HepG2 (cell line): ENCODE measurements at regions not wholly inside any gene's neighbourhood (a gene's known extent, or its start where the extent isn't known, plus 50 kb on each side); places are given as distances from the start of the nearest gene placed in this dataset.

Source experiments
- ATAC-seq: fragments of 200-7000 bp; cut with Tn5 transposase; 3 replicates; pipeline ENCODE4 v1.9.1; 2020; ENCODE audit warnings: mild to moderate bottlenecking, moderate library complexity
- BruUV-seq: library from RNA; stranded (reverse); fragments of 400-500 nt; replicated peaks from 2 replicates; lab custom pipeline; 2021; lab: Mats Ljungman, UMichigan
- CTCF ChIA-PET: fragments of 300-600 bp; formaldehyde crosslinking; extraction: SDS; loops from one replicate; lab custom pipeline; 2021; ENCODE audit warnings: low total read pairs, inconsistent platforms, low intra/inter-chr PET ratio; lab: Yijun Ruan, JAX
- POLR2A ChIA-PET: fragments of 350-600 bp; sonication (Branson Sonifier 250); formaldehyde crosslinking; loops from one replicate; lab custom pipeline; 2020; ENCODE audit warnings: antibody characterized with exemption, inconsistent platforms; lab: Yijun Ruan, JAX
- DNase-seq: peaks from one replicate; pipeline ENCODE4 v3.0.0-alpha.2; 2015; ENCODE audit warnings: low spot score
- FAIRE-seq: peaks from 3 replicates; lab custom pipeline; 2011; peaks lifted over from hg19 to GRCh38; lab: Jason Lieb, UNC
- H2AFZ ChIP-seq: one replicate; pipeline ENCODE4 v1.6.1; 2011; ENCODE audit warnings: low read length, inconsistent platforms
- H3K27ac ChIP-seq: fragments of 300-600 bp; 3 replicates; pipeline ENCODE4 v1.8.0; 2011; ENCODE audit warnings: mixed run types, mild to moderate bottlenecking, mixed read lengths, low read length, inconsistent platforms; ENCODE audit not compliant: insufficient read depth; ENCODE audit errors: extremely low read length
- H3K27me3 ChIP-seq, 2 experiments: fragments of 200-600 bp in 1 of 2; 2 replicates in 1 of 2; 3 replicates in 1 of 2; pipeline versions ENCODE4 v1.6.0 to v1.8.0; 2011; ENCODE audit warnings: low read length in 2 of 2, mild to moderate bottlenecking in 2 of 2, moderate library complexity in 2 of 2, inconsistent platforms in 1 of 2; ENCODE audit not compliant: insufficient read depth in 2 of 2, control insufficient read depth in 1 of 2
- H3K36me3 ChIP-seq, 2 experiments: fragments of 200-600 bp in 1 of 2; replicated peaks in 1 of 2; 2 replicates in 1 of 2; 3 replicates in 1 of 2; pipeline versions ENCODE4 v1.5.1 to v1.8.0; 2011; ENCODE audit warnings: low read length in 2 of 2, inconsistent platforms in 1 of 2; ENCODE audit not compliant: insufficient read depth in 2 of 2, control insufficient read depth in 1 of 2
- H3K4me1 ChIP-seq: 2 replicates; pipeline ENCODE4 v1.5.1; 2012; ENCODE audit warnings: low read length, inconsistent platforms; ENCODE audit not compliant: insufficient read depth
- H3K4me2 ChIP-seq: 2 replicates; pipeline ENCODE4 v1.6.0; 2011; ENCODE audit warnings: low read depth, low read length, inconsistent platforms
- H3K4me3 ChIP-seq, 3 experiments: fragments of 200-600 bp in 1 of 3; sonication (generic), shearing (Covaris generic) in 1 of 3; replicated peaks in 1 of 3; 2 replicates each; pipeline ENCODE4 v1.5.1; 2011 to 2016; ENCODE audit warnings: low read length in 3 of 3, inconsistent platforms in 2 of 3, low read depth in 2 of 3, mild to moderate bottlenecking in 2 of 3, control low read depth in 1 of 3, mixed read lengths in 1 of 3; ENCODE audit not compliant: insufficient read depth in 1 of 3
- H3K79me2 ChIP-seq: one replicate; pipeline ENCODE4 v1.6.1; 2011; ENCODE audit warnings: low read length, inconsistent platforms; ENCODE audit not compliant: insufficient read depth
- H3K9ac ChIP-seq: 2 replicates; pipeline ENCODE4 v1.6.0; 2011; ENCODE audit warnings: mild to moderate bottlenecking, low read depth, low read length, inconsistent platforms; ENCODE audit not compliant: insufficient read depth
- H3K9me3 ChIP-seq: 2 replicates; pipeline ENCODE4 v1.5.1; 2012; ENCODE audit warnings: mild to moderate bottlenecking, low read length
- H4K20me1 ChIP-seq: 2 replicates; pipeline ENCODE4 v1.6.0; 2011; ENCODE audit warnings: inconsistent platforms, mild to moderate bottlenecking, low read length, moderate library complexity; ENCODE audit not compliant: insufficient read depth
- ATAD3A ChIP-seq: sonication (generic); formaldehyde crosslinking; IDR thresholded peaks from 2 replicates; pipeline ENCODE4 v1.4.0; 2020; ENCODE audit warnings: missing genetic modification reagents
- FOSL2 ChIP-seq: sonication (generic); formaldehyde crosslinking; IDR thresholded peaks from 2 replicates; pipeline ENCODE4 v1.4.0; 2020; ENCODE audit warnings: missing genetic modification reagents
- FOXK2 ChIP-seq: fragments of 450-650 bp; IDR thresholded peaks from 2 replicates; pipeline ENCODE4 v1.6.1; 2016
- GATAD2A ChIP-seq: IDR thresholded peaks from 2 replicates; pipeline ENCODE4 v1.6.1; 2016
- JARID2 ChIP-seq: sonication (generic); formaldehyde crosslinking; IDR thresholded peaks from 2 replicates; pipeline ENCODE4 v1.8.1; 2023; ENCODE audit warnings: missing genetic modification reagents, inconsistent platforms; ENCODE audit not compliant: insufficient replicate concordance
- PAWR ChIP-seq: sonication (generic); formaldehyde crosslinking; IDR thresholded peaks from 2 replicates; pipeline ENCODE4 v1.4.0; 2020; ENCODE audit warnings: missing genetic modification reagents, mild to moderate bottlenecking, borderline replicate concordance
- RAD21 ChIP-seq: fragments of 450-650 bp; formaldehyde crosslinking; IDR thresholded peaks from 2 replicates; pipeline ENCODE4 v1.5.0; 2020; ENCODE audit warnings: mild to moderate bottlenecking
- RFX5 ChIP-seq: IDR thresholded peaks from 2 replicates; pipeline ENCODE4 v1.6.1; 2011; ENCODE audit warnings: low read depth, low read length, improper control_type of control experiment
- ZFP37 ChIP-seq: sonication (generic); formaldehyde crosslinking; IDR thresholded peaks from 2 replicates; pipeline ENCODE4 v1.4.0; 2020; ENCODE audit warnings: missing genetic modification reagents, borderline replicate concordance
- ZNF776 ChIP-seq: sonication (generic); formaldehyde crosslinking; IDR thresholded peaks from 2 replicates; pipeline ENCODE4 v1.4.0; 2020; ENCODE audit warnings: mild to moderate bottlenecking, missing genetic modification reagents
- WGBS: methylation state at CpG from one replicate; pipeline ENCODE4 v1.1.6; 2017; ENCODE audit warnings: low lambda C conversion rate; 5-methylcytosine and 5-hydroxymethylcytosine counted together
- in situ Hi-C: cut with HindIII; loops from 2 replicates; pipeline ENCODE4 v1.10.0; 2017; ENCODE audit warnings: low pct_unique_long_range_greater_than_20kb; ENCODE audit not compliant: extremely low pct_ligation_motif_present
- intact Hi-C: fragments of 100-400 bp; cut with micrococcal nuclease; formaldehyde crosslinking; loops from one replicate; pipeline ENCODE4 v1.10.0; 2022; ENCODE audit not compliant: unreplicated experiment
- TF ChIP-seq, protein P1 (sequence below): sonication (generic); formaldehyde crosslinking; IDR thresholded peaks from 2 replicates; pipeline ENCODE4 v1.8.0; 2022; ENCODE audit warnings: mild to moderate bottlenecking, missing genetic modification reagents, borderline replicate concordance
- TF ChIP-seq, protein P2 (sequence below): IDR thresholded peaks from 2 replicates; pipeline ENCODE4 v1.6.1; 2016; ENCODE audit warnings: missing compliant biosample characterization, missing genetic modification reagents, borderline replicate concordance
- TF ChIP-seq, protein P3 (sequence below): sonication (generic); formaldehyde crosslinking; IDR thresholded peaks from 2 replicates; pipeline ENCODE4 v1.5.1; 2020; ENCODE audit warnings: mild to moderate bottlenecking, missing genetic modification reagents, moderate library complexity

DNA sequence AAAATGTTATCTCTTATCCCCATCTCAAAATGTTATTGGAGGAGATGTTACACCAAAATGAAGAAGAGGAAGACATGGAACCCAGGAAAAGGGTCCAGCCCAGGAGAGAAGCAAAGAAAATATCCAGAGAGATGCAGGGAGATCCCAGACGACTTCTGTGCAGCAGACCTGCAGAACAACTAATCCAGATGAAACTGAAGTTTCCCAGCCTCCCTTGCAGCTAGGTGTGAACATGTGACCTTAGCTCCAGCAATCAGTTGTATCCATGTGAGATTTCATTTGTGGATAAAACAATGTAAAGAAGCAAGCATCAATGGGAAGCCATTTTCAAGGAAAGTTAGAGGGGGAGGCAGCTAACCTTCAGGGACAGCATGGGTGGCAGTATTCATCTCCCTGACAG, 55.8 kb upstream of the NANOS1 start:
- in situ Hi-C loops, result no loop called here
- H3K9me3 ChIP-seq, result no peaks in the 10 kb centered on the region; the same call in 1 of the 2 replicates
- ChIA-PET POLR2A (no interaction called here), CTCF (no interaction called here)
- H2AFZ ChIP-seq, result no peak overlapping the region
- BruUV-seq, result no TSS peak
- ATAC-seq (no peak), FAIRE-seq (no peak), DNase-seq (no peak)
- no peak overlapping the region for H3K9ac ChIP-seq
- H4K20me1 ChIP-seq, result no peaks in the 10 kb centered on the region
- H3K4me3 ChIP-seq, result no peak overlapping the region
- no peak overlapping the region for H3K4me2 ChIP-seq
- 6% methylated on average over 1 of the region's 1 CpG for WGBS
- peaks cover 0 to 6% of the 10 kb centered on the region in 2 experiments; a peak in 2 of 5 replicates for H3K27me3 ChIP-seq
- H3K4me1 ChIP-seq, result peaks cover 5% of the 10 kb centered on the region; the same call in 1 of the 2 replicates
- no peak for TF ChIP-seq PAWR (CRISPR knock-in tag)
- TF ChIP-seq, protein P1, sequence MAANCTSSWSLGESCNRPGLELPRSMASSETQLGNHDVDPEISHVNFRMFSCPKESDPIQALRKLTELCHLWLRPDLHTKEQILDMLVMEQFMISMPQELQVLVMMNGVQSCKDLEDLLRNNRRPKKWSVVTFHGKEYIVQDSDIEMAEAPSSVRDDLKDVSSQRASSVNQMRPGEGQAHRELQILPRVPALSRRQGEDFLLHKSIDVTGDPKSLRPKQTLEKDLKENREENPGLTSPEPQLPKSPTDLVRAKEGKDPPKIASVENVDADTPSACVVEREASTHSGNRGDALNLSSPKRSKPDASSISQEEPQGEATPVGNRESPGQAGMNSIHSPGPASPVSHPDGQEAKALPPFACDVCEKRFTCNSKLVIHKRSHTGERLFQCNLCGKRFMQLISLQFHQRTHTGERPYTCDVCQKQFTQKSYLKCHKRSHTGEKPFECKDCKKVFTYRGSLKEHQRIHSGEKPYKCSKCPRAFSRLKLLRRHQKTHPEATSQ, result no peak
- TF ChIP-seq, protein P2, sequence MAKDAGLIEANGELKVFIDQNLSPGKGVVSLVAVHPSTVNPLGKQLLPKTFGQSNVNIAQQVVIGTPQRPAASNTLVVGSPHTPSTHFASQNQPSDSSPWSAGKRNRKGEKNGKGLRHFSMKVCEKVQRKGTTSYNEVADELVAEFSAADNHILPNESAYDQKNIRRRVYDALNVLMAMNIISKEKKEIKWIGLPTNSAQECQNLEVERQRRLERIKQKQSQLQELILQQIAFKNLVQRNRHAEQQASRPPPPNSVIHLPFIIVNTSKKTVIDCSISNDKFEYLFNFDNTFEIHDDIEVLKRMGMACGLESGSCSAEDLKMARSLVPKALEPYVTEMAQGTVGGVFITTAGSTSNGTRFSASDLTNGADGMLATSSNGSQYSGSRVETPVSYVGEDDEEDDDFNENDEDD (CRISPR knock-in tag), result no peak
- no peaks in the 10 kb centered on the region for H3K36me3 ChIP-seq
- H3K79me2 ChIP-seq, result no peaks in the 10 kb centered on the region
- intact Hi-C loops, result no loop called here
- no peak overlapping the region for H3K27ac ChIP-seq

DNA sequence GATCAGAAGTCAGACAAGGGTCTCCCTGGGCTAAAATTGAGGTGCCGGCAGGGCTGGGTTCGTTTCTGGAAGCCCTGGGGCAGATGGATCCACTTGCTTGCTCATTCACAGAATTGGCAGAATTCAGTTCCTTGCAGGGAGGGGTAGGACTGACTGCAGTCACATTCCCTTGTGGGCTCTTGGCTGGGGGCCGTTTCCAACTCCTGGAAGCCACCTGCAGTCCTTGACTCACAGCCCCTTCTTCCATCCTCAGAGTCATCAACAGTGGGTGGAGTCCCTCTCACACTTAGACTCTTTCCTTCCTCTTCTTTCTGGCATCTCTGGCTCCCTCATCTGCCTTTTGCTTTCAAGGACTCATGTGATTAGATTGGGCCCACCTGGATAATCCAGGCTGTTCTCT, 54.6 kb upstream of the NANOS1 start:
- DNase-seq, result no peak
- Histone ChIP-seq H3K79me2 (no peaks in the 10 kb centered on the region), H3K9ac (no peak overlapping the region), H3K4me2 (no peak overlapping the region), H3K4me3 (no peak overlapping the region), H3K4me1 (peaks cover 5% of the 10 kb centered on the region; the same call in 1 of the 2 replicates), H3K9me3 (no peaks in the 10 kb centered on the region; the same call in 1 of the 2 replicates), H3K27me3 (peaks cover 0 to 9% of the 10 kb centered on the region in 2 experiments; a peak in 2 of 5 replicates), H4K20me1 (no peaks in the 10 kb centered on the region), H3K27ac (no peak overlapping the region), H3K36me3 (no peaks in the 10 kb centered on the region), H2AFZ (no peak overlapping the region)
- WGBS, result 10% methylated on average over 1 of the region's 3 CpGs
- ChIA-PET POLR2A (no interaction called here), CTCF (no interaction called here)
- ATAC-seq, result no peak
- intact Hi-C loops (no loop called here), in situ Hi-C loops (no loop called here)
- no peak for FAIRE-seq
- BruUV-seq, result no TSS peak
- TF ChIP-seq JARID2 (CRISPR knock-in tag) (no peak), GATAD2A (no peak), FOXK2 (no peak), RAD21 (no peak), ZNF776 (no peak), RFX5 (no peak), ATAD3A (CRISPR knock-in tag) (no peak), FOSL2 (CRISPR knock-in tag) (no peak), ZFP37 (CRISPR knock-in tag) (no peak)
- TF ChIP-seq, protein P3, sequence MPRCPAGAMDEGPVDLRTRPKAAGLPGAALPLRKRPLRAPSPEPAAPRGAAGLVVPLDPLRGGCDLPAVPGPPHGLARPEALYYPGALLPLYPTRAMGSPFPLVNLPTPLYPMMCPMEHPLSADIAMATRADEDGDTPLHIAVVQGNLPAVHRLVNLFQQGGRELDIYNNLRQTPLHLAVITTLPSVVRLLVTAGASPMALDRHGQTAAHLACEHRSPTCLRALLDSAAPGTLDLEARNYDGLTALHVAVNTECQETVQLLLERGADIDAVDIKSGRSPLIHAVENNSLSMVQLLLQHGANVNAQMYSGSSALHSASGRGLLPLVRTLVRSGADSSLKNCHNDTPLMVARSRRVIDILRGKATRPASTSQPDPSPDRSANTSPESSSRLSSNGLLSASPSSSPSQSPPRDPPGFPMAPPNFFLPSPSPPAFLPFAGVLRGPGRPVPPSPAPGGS (CRISPR knock-in tag), result no peak
